ENCODE measurements at regions not wholly inside any gene's neighbourhood (a gene's known extent, or its start where the extent isn't known, plus 50 kb on each side); places are given as distances from the start of the nearest gene placed in this dataset.

DNA sequence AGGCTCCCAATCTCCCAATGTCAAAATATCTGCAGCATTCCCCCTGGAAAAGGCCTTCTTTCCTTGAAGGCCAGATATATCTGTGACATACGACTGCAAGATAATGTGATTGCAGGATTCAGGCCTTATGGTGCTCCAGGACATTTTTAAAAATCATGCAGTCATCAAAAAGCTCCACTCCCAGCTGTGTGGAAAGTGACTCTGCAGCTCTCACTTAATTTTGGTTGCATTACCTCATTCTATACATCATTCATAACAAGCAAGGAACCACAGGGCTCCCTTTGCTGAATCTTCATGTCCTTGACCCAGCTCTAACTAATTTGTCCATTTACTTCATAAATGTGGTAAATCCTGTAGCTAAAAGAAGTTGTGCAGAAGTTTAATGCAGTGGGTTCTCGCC is 386.2 kb upstream of the SLC30A5 start:
- TF ChIP-seq ZFX (IDR thresholded peaks at IDR 0.05) (no peak), POLR2A (IDR thresholded peaks at IDR 0.05; ENCODE audit: borderline replicate concordance, extremely low read depth, insufficient read depth, insufficient read length) (no peak), EZH2 (IDR thresholded peaks at IDR 0.05) (no peak)
- TF ChIP-seq, protein P1, sequence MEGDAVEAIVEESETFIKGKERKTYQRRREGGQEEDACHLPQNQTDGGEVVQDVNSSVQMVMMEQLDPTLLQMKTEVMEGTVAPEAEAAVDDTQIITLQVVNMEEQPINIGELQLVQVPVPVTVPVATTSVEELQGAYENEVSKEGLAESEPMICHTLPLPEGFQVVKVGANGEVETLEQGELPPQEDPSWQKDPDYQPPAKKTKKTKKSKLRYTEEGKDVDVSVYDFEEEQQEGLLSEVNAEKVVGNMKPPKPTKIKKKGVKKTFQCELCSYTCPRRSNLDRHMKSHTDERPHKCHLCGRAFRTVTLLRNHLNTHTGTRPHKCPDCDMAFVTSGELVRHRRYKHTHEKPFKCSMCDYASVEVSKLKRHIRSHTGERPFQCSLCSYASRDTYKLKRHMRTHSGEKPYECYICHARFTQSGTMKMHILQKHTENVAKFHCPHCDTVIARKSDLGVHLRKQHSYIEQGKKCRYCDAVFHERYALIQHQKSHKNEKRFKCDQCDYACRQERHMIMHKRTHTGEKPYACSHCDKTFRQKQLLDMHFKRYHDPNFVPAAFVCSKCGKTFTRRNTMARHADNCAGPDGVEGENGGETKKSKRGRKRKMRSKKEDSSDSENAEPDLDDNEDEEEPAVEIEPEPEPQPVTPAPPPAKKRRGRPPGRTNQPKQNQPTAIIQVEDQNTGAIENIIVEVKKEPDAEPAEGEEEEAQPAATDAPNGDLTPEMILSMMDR (IDR thresholded peaks at IDR 0.05 in 2 of 3, conservative IDR thresholded peaks at IDR 0.05 in 1 of 3; ENCODE audit: borderline replicate concordance in 1 of 3, insufficient read depth in 1 of 3, low read depth in 2 of 3, low read length in 2 of 3): no peak

Measured in HCT116 (cell line).